H1 (cell line): ENCODE measurements at regions not wholly inside any gene's neighbourhood (a gene's known extent, or its start where the extent isn't known, plus 50 kb on each side); places are given as distances from the start of the nearest gene placed in this dataset.

Experiments
- CTCF ChIA-PET: fragments of 300-600 bp; sonication (Branson Sonifier 250); formaldehyde crosslinking; loops from one replicate; lab custom pipeline; 2021; ENCODE audit not compliant: partially characterized antibody; lab: Charles Lee
- POLR2A ChIA-PET: fragments of 300-600 bp; sonication (Branson Sonifier 250); formaldehyde crosslinking; loops from one replicate; lab custom pipeline; 2021; ENCODE audit warnings: inconsistent platforms; ENCODE audit not compliant: partially characterized antibody; lab: Charles Lee
- DNase-seq, 2 experiments: peaks; one replicate each; pipeline versions ENCODE4 v3.0.0 to v3.0.0-alpha.2; 2010 to 2022; ENCODE audit warnings: low spot score in 2 of 2, low read depth in 1 of 2, mixed read lengths in 1 of 2
- FAIRE-seq: peaks from 2 replicates; lab custom pipeline; 2011; peaks lifted over from hg19 to GRCh38; lab: Jason Lieb, UNC
- H2AFZ ChIP-seq: 2 replicates; pipeline ENCODE4 v1.8.1; 2012; ENCODE audit warnings: low read length, inconsistent platforms
- H2AK5ac ChIP-seq: 2 replicates; pipeline ENCODE4 v1.6.1; 2013; ENCODE audit warnings: low read depth, low read length
- H2BK120ac ChIP-seq: replicated peaks from 2 replicates; pipeline ENCODE3; 2013; ENCODE audit warnings: low read depth, low read length, inconsistent platforms
- H2BK12ac ChIP-seq: 2 replicates; pipeline ENCODE4 v1.6.1; 2013; ENCODE audit warnings: low read depth, low read length
- H2BK15ac ChIP-seq: 2 replicates; pipeline ENCODE4 v1.6.1; 2013; ENCODE audit warnings: low read length
- H2BK20ac ChIP-seq: 2 replicates; pipeline ENCODE4 v1.6.1; 2013; ENCODE audit warnings: low read length
- H2BK5ac ChIP-seq: 2 replicates; pipeline ENCODE4 v1.6.1; 2013; ENCODE audit warnings: low read depth, low read length
- H3K14ac ChIP-seq: 2 replicates; pipeline ENCODE4 v1.6.1; 2013; ENCODE audit warnings: inconsistent platforms; ENCODE audit not compliant: insufficient read length
- H3K18ac ChIP-seq: 2 replicates; pipeline ENCODE4 v1.6.1; 2013; ENCODE audit warnings: low read length; ENCODE audit errors: extremely low read depth
- H3K23ac ChIP-seq: 2 replicates; pipeline ENCODE4 v1.6.1; 2013; ENCODE audit warnings: inconsistent platforms; ENCODE audit not compliant: insufficient read length
- H3K23me2 ChIP-seq: 2 replicates; pipeline ENCODE4 v1.6.1; 2013; ENCODE audit warnings: low read depth, low read length
- H3K27ac ChIP-seq: 2 replicates; pipeline ENCODE4 v1.6.1; 2011; ENCODE audit warnings: low read depth, low read length, inconsistent platforms
- H3K27me3 ChIP-seq, 4 experiments: replicated peaks in 1 of 4; 1 replicate in 1 of 4; 2 replicates in 3 of 4; pipeline versions ENCODE4 v1.6.1 to v1.8.1; 2011 to 2013; ENCODE audit warnings: low read length in 3 of 4, mild to moderate bottlenecking in 3 of 4, inconsistent platforms in 2 of 4, mixed read lengths in 2 of 4, moderate library complexity in 1 of 4; ENCODE audit not compliant: control insufficient read depth in 3 of 4, insufficient read depth in 3 of 4; ENCODE audit errors: extremely low read depth in 1 of 4
- H3K36me3 ChIP-seq, 4 experiments: 2 replicates each; pipeline versions ENCODE4 v1.6.1 to v1.8.1; 2011 to 2013; ENCODE audit warnings: mild to moderate bottlenecking in 4 of 4, low read length in 3 of 4, moderate library complexity in 2 of 4, control low read depth in 1 of 4, inconsistent platforms in 1 of 4; ENCODE audit not compliant: insufficient read depth in 4 of 4, control insufficient read depth in 2 of 4
- H3K4ac ChIP-seq: replicated peaks from 2 replicates; pipeline ENCODE3; 2013; ENCODE audit warnings: low read length, low read depth, mixed read lengths, inconsistent platforms; ENCODE audit not compliant: insufficient read length
- H3K4me1 ChIP-seq, 4 experiments: replicated peaks in 1 of 4; 1 replicate in 1 of 4; 2 replicates in 3 of 4; pipeline versions ENCODE4 v1.6.1 to v1.8.1; 2011 to 2013; ENCODE audit warnings: low read length in 3 of 4, inconsistent platforms in 2 of 4, mixed read lengths in 1 of 4; ENCODE audit not compliant: insufficient read depth in 4 of 4, control insufficient read depth in 3 of 4
- H3K4me2 ChIP-seq, 2 experiments: 2 replicates each; pipeline versions ENCODE4 v1.6.1 to v1.8.1; 2011 to 2013; ENCODE audit warnings: low read depth in 2 of 2, low read length in 2 of 2, control low read depth in 1 of 2, inconsistent platforms in 1 of 2, mild to moderate bottlenecking in 1 of 2; ENCODE audit not compliant: insufficient read depth in 1 of 2
- H3K4me3 ChIP-seq, 4 experiments: fragments of 200-600, 300-600 bp in 1 of 4; sonication (generic), shearing (Covaris generic), sonication (Bioruptor Twin) in 1 of 4; 2 replicates each; pipeline versions ENCODE4 v1.5.1 to v1.8.1; 2011 to 2016; ENCODE audit warnings: low read length in 4 of 4, low read depth in 3 of 4, control low read depth in 2 of 4, inconsistent platforms in 2 of 4, mild to moderate bottlenecking in 2 of 4, mixed read lengths in 1 of 4, moderate library complexity in 1 of 4; ENCODE audit not compliant: insufficient read depth in 2 of 4; ENCODE audit errors: extremely low read depth in 1 of 4
- H3K56ac ChIP-seq: replicated peaks from 2 replicates; pipeline ENCODE3; 2013; ENCODE audit warnings: low read depth, mild to moderate bottlenecking, mixed read lengths, low read length, inconsistent platforms; ENCODE audit not compliant: insufficient read length
- H3K79me1 ChIP-seq: 2 replicates; pipeline ENCODE4 v1.6.1; 2013; ENCODE audit warnings: low read depth, low read length, control low read depth
- H3K79me2 ChIP-seq, 2 experiments: 2 replicates each; pipeline versions ENCODE4 v1.6.1 to v1.8.1; 2012 to 2013; ENCODE audit warnings: low read length in 2 of 2, mild to moderate bottlenecking in 2 of 2, inconsistent platforms in 1 of 2; ENCODE audit not compliant: insufficient read depth in 2 of 2, control insufficient read depth in 1 of 2
- H3K9ac ChIP-seq, 4 experiments: replicated peaks in 1 of 4; 1 replicate in 1 of 4; 2 replicates in 3 of 4; pipeline versions ENCODE4 v1.6.1 to v1.8.1; 2011 to 2013; ENCODE audit warnings: low read depth in 3 of 4, low read length in 3 of 4, control low read depth in 2 of 4, mild to moderate bottlenecking in 2 of 4, moderate library complexity in 2 of 4, inconsistent platforms in 1 of 4; ENCODE audit errors: extremely low read depth in 1 of 4
- H3K9me3 ChIP-seq, 2 experiments: 2 replicates each; pipeline versions ENCODE4 v1.6.1 to v1.8.1; 2012 to 2013; ENCODE audit warnings: mild to moderate bottlenecking in 2 of 2, moderate library complexity in 2 of 2, control low read depth in 1 of 2, inconsistent platforms in 1 of 2, low read depth in 1 of 2, low read length in 1 of 2, mixed read lengths in 1 of 2; ENCODE audit not compliant: insufficient read depth in 2 of 2
- H4K20me1 ChIP-seq, 2 experiments: replicated peaks in 1 of 2; 2 replicates each; pipeline versions ENCODE3 to v1.8.1; 2011 to 2013; ENCODE audit warnings: inconsistent platforms in 2 of 2, low read length in 2 of 2, mild to moderate bottlenecking in 1 of 2; ENCODE audit not compliant: insufficient read depth in 2 of 2, control insufficient read depth in 1 of 2
- H4K5ac ChIP-seq: 2 replicates; pipeline ENCODE4 v1.6.1; 2013; ENCODE audit warnings: low read length, low read depth, mixed read lengths, inconsistent platforms; ENCODE audit not compliant: insufficient read length
- H4K8ac ChIP-seq: 2 replicates; pipeline ENCODE4 v1.8.0; 2013; ENCODE audit warnings: mild to moderate bottlenecking, moderate library complexity, low read length, inconsistent platforms; ENCODE audit not compliant: insufficient read depth; ENCODE audit errors: extremely low read depth
- H4K91ac ChIP-seq: replicated peaks from 2 replicates; pipeline ENCODE3; 2013; ENCODE audit warnings: low read length, mixed read lengths, inconsistent platforms; ENCODE audit not compliant: insufficient read length
- CBX8 ChIP-seq: fragments of 300-800, 300-1000 bp; sonication (generic); IDR thresholded peaks from 2 replicates; pipeline ENCODE4 v1.7.1; 2016; ENCODE audit warnings: low read depth, low read length, borderline replicate concordance
- CHD1 ChIP-seq: IDR thresholded peaks from 2 replicates; pipeline ENCODE4 v1.6.1; 2012; ENCODE audit warnings: low read depth, low read length, improper control_type of control experiment
- HDAC2 ChIP-seq, 2 experiments: fragments of 300-600 bp in 1 of 2; sonication (generic) in 1 of 2; IDR thresholded peaks; 2 replicates each; pipeline ENCODE4 v1.6.1; 2011 to 2012; ENCODE audit warnings: low read depth in 2 of 2, low read length in 2 of 2, mild to moderate bottlenecking in 2 of 2, moderate library complexity in 2 of 2, borderline replicate concordance in 1 of 2, inconsistent platforms in 1 of 2
- HDAC6 ChIP-seq: IDR thresholded peaks from one replicate; pipeline ENCODE4 v1.7.1; 2012; ENCODE audit warnings: low read depth, mild to moderate bottlenecking, inconsistent platforms, low read length, moderate library complexity
- KDM4A ChIP-seq: IDR thresholded peaks from one replicate; pipeline ENCODE4 v1.7.1; 2012; ENCODE audit warnings: low read depth, mild to moderate bottlenecking, moderate library complexity, low read length, inconsistent platforms; ENCODE audit not compliant: severe bottlenecking
- MAX ChIP-seq: IDR thresholded peaks from 2 replicates; pipeline ENCODE4 v1.6.1; 2012; ENCODE audit warnings: inconsistent platforms
- SP1 ChIP-seq: IDR thresholded peaks from 2 replicates; pipeline ENCODE4 v1.6.1; 2011; ENCODE audit warnings: low read depth, low read length
- TEAD4 ChIP-seq: IDR thresholded peaks from 2 replicates; pipeline ENCODE4 v1.6.1; 2012; ENCODE audit warnings: low read depth, low read length, inconsistent platforms, mixed read lengths
- USF2 ChIP-seq: IDR thresholded peaks from 2 replicates; pipeline ENCODE4 v1.6.1; 2011; ENCODE audit warnings: low read length, improper control_type of control experiment
- WGBS, 2 experiments: shearing (Covaris generic) in 1 of 2; methylation state at CpG; one replicate each; pipeline versions ENCODE4 v1.1.6 to v1.1.7; 2013 to 2015; ENCODE audit warnings: low lambda C conversion rate in 2 of 2, mixed read lengths in 2 of 2, inconsistent platforms in 1 of 2, low coverage in 1 of 2, missing lambda C conversion rate in 1 of 2; ENCODE audit not compliant: insufficient replicate concordance in 2 of 2, insufficient coverage in 1 of 2, insufficient read length in 1 of 2; ENCODE audit errors: extremely low coverage in 1 of 2, missing lambda C conversion rate in 1 of 2; 5-methylcytosine and 5-hydroxymethylcytosine counted together
- TF ChIP-seq, protein P1 (sequence below): IDR thresholded peaks from 2 replicates; pipeline ENCODE4 v1.6.1; 2011; ENCODE audit warnings: low read depth, mild to moderate bottlenecking, low read length; ENCODE audit not compliant: insufficient read depth

DNA sequence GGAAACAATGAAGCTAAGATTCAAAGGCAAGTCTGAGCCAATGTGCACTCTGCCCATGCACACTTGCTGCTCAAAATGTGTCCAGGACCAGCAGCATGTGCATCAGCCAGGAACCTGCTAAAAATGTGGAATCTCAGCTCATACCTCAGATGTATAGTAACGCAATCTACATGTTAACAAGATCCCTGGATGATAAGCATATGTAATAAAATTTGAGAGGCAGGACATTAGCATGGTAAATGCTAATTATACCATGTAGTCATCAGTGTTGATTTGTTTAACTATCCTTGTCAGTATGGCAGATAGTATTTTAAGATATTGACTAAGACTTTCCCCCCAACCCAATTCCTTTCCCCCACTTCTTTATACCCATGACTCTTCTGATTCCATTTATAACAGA lies 379.6 kb downstream of the TOX3 start:
- H2BK120ac ChIP-seq: no peak overlapping the region

More for the DNA sequence above, 379.6 kb downstream of the TOX3 start:
- Histone ChIP-seq H3K79me2 (no peaks in the 10 kb centered on the region), H3K9me3 (no peaks in the 10 kb centered on the region), H3K27ac (no peak overlapping the region), H2BK20ac (no peak overlapping the region), H3K18ac (no peak overlapping the region), H3K23ac (no peak overlapping the region), H3K14ac (no peak overlapping the region), H2AK5ac (no peak overlapping the region), H3K27me3 (no peaks in the 10 kb centered on the region), H3K4ac (no peak overlapping the region), H3K36me3 (no peaks in the 10 kb centered on the region), H3K4me1 (no peaks in the 10 kb centered on the region), H4K20me1 (no peaks in the 10 kb centered on the region), H3K79me1 (no peaks in the 10 kb centered on the region), H3K9ac (no peak overlapping the region), H2AFZ (no peak overlapping the region), H2BK12ac (no peak overlapping the region), H2BK5ac (no peak overlapping the region), H3K4me3 (no peak overlapping the region), H4K8ac (no peak overlapping the region), H3K4me2 (no peak overlapping the region), H3K23me2 (no peaks in the 10 kb centered on the region), H3K56ac (no peak overlapping the region), H4K91ac (no peak overlapping the region), H4K5ac (no peak overlapping the region), H2BK15ac (no peak overlapping the region)
- 76% methylated on average over 1 of the region's 1 CpG; no CpG with 5 or more reads in 1 of the 2 experiments for WGBS, 2 experiments
- ChIA-PET POLR2A (interaction anchor here (0.6 kb wide), 1 partner anchor 215 kb away, joined by 4 read pairs; no protein-coding TSS in a partner anchor), CTCF (interaction anchor here (0.7 to 1.6 kb wide), 3 partner anchors 105 to 746 kb away, joined by 3 to 7 read pairs (median 5); no protein-coding TSS in a partner anchor)
- DNase-seq (no peak), FAIRE-seq (no peak)
- TF ChIP-seq HDAC6 (no peak), TEAD4 (no peak), USF2 (no peak), HDAC2 (IDR thresholded peaks at IDR 0.05; ENCODE audit: borderline replicate concordance in 1 of 2, low read depth in 2 of 2, low read length in 2 of 2) (no peak), KDM4A (no peak), SP1 (no peak), MAX (no peak), CBX8 (no peak), CHD1 (no peak)
- TF ChIP-seq, protein P1, sequence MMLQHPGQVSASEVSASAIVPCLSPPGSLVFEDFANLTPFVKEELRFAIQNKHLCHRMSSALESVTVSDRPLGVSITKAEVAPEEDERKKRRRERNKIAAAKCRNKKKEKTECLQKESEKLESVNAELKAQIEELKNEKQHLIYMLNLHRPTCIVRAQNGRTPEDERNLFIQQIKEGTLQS: no peak
